ENCODE measurements at regions not wholly inside any gene's neighbourhood (a gene's known extent, or its start where the extent isn't known, plus 50 kb on each side); places are given as distances from the start of the nearest gene placed in this dataset.

- no peak for TF ChIP-seq CTCF (IDR thresholded peaks at IDR 0.05; ENCODE audit: extremely low read depth in 1 of 2, insufficient read depth in 1 of 2, low read depth in 1 of 2, low read length in 2 of 2)
- no peak for TF ChIP-seq POLR2AphosphoS5 (IDR thresholded peaks at IDR 0.05; ENCODE audit: insufficient read depth, low read depth, low read length)
- TF ChIP-seq POLR2A (IDR thresholded peaks at IDR 0.05; ENCODE audit: low read depth, low read length), result no peak
- no peak for TF ChIP-seq EZH2 (IDR thresholded peaks at IDR 0.05; ENCODE audit: borderline replicate concordance, low read depth, low read length, severe bottlenecking)
- TF ChIP-seq MAX (IDR thresholded peaks at IDR 0.05; ENCODE audit: insufficient read depth, insufficient read length), result no peak
- no peak for TF ChIP-seq JUN (IDR thresholded peaks at IDR 0.05; ENCODE audit: borderline replicate concordance, insufficient read depth, insufficient read length, low read depth)
- no peak for TF ChIP-seq GATA2 (IDR thresholded peaks at IDR 0.05; ENCODE audit: insufficient read depth, insufficient read length, low read depth, low read length)
- no peak for TF ChIP-seq FOS (IDR thresholded peaks at IDR 0.05; ENCODE audit: borderline replicate concordance, insufficient read depth, low read length)
- TF ChIP-seq MYC (IDR thresholded peaks at IDR 0.05; ENCODE audit: low read depth, low read length), result no peak
These were observed 193.5 kb upstream of the SPTLC3 start for GRCh38 chr20:12815231-12815768.
